OCI-LY3 (cell line): ENCODE measurements at regions not wholly inside any gene's neighbourhood (a gene's known extent, or its start where the extent isn't known, plus 50 kb on each side); places are given as distances from the start of the nearest gene placed in this dataset.

ENCODE experiments used
- H2AFZ ChIP-seq: fragments of 200-600, 300-600 bp; shearing (Covaris generic); 2 replicates; pipeline ENCODE4 v1.6.0; 2014; ENCODE audit warnings: antibody characterized with exemption, low read depth, low read length
- H3K27ac ChIP-seq: fragments of 200-600, 300-600 bp; sonication (generic); 2 replicates; pipeline ENCODE4 v1.5.1; 2014; ENCODE audit warnings: mild to moderate bottlenecking, low read length, moderate library complexity, mixed read lengths
- H3K27me3 ChIP-seq: fragments of 200-600, 300-600 bp; sonication (generic); 2 replicates; pipeline ENCODE4 v1.6.1; 2014; ENCODE audit warnings: low read depth, low read length, mixed read lengths
- H3K36me3 ChIP-seq: fragments of 200-600, 300-600 bp; sonication (generic); replicated peaks from 2 replicates; pipeline ENCODE3; 2014; ENCODE audit warnings: low read depth, low read length, mixed read lengths
- H3K4me1 ChIP-seq: fragments of 300-600, 200-600 bp; sonication (generic); 2 replicates; pipeline ENCODE4 v1.6.1; 2014; ENCODE audit warnings: low read length, mixed read lengths
- H3K4me2 ChIP-seq: fragments of 200-600, 300-600 bp; sonication (generic); 2 replicates; pipeline ENCODE4 v1.6.1; 2014; ENCODE audit warnings: low read length, mixed read lengths
- H3K4me3 ChIP-seq: fragments of 300-600, 200-600 bp; sonication (generic); 2 replicates; pipeline ENCODE4 v1.5.1; 2014; ENCODE audit warnings: antibody characterized with exemption, mild to moderate bottlenecking, low read length, moderate library complexity
- H3K79me2 ChIP-seq: fragments of 300-600, 200-600 bp; shearing (Covaris generic); 2 replicates; pipeline ENCODE4 v1.6.1; 2014; ENCODE audit warnings: mild to moderate bottlenecking, low read length, mixed read lengths
- H3K9ac ChIP-seq: fragments of 300-600, 200-600 bp; shearing (Covaris generic); 2 replicates; pipeline ENCODE4 v1.6.0; 2014; ENCODE audit warnings: mild to moderate bottlenecking, low read length, moderate library complexity
- H3K9me3 ChIP-seq: fragments of 200-600, 300-600 bp; shearing (Covaris generic); 2 replicates; pipeline ENCODE4 v1.6.1; 2014; ENCODE audit warnings: low read length, mixed read lengths; ENCODE audit not compliant: insufficient read depth
- H4K20me1 ChIP-seq: fragments of 200-600, 300-600 bp; sonication (generic); 2 replicates; pipeline ENCODE4 v1.6.1; 2016; ENCODE audit warnings: low read length, mixed read lengths; ENCODE audit not compliant: insufficient read depth
- CTCF ChIP-seq: fragments of 200-600, 300-600 bp; sonication (generic); IDR thresholded peaks from 2 replicates; pipeline ENCODE4 v1.5.1; 2014; ENCODE audit warnings: antibody characterized with exemption, low read length, low read depth
- EZH2phosphoT487 ChIP-seq: fragments of 200-600 bp; shearing (Covaris generic); IDR thresholded peaks from 2 replicates; pipeline ENCODE4 v1.6.1; 2018; ENCODE audit warnings: antibody characterized with exemption, mixed run types, low read depth

GRCh38 chr15:77732514-77733335 lies 100.0 kb upstream of the LINGO1 start:
- TF ChIP-seq EZH2phosphoT487 (no peak), CTCF (no peak)
- no peaks in the 10 kb centered on the region for H3K79me2 ChIP-seq
- no peak overlapping the region for H3K27ac ChIP-seq
- H3K4me2 ChIP-seq: no peak overlapping the region
- H3K9me3 ChIP-seq: no peaks in the 10 kb centered on the region
- H4K20me1 ChIP-seq: no peaks in the 10 kb centered on the region
- no peak overlapping the region for H3K9ac ChIP-seq
- peaks cover 3% of the 10 kb centered on the region; the same call in 1 of the 2 replicates for H3K27me3 ChIP-seq
- H3K4me1 ChIP-seq: peaks cover 10% of the 10 kb centered on the region; the same call in 1 of the 2 replicates
- no peaks in the 10 kb centered on the region for H3K36me3 ChIP-seq
- no peak overlapping the region for H2AFZ ChIP-seq
- H3K4me3 ChIP-seq: no peak overlapping the region

DNA sequence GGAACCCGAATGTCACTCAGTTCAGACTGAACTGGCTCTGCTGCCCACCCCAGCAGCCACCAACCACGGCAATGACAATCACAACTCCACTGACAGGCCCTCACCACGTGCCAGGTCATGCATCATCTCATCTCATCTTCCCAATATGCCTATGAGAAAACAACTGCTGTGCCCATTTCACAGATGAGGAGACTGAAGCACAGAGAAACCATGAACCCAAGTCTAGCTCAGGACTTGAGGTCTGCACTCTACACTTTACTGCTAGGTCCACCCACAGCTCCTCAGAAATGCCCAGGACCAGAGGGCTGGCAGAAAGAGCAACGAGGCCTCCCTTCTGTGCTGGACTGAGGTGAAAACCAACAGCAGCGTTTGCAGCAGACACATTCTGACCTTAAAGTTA lies 99.2 kb upstream of the LINGO1 start:
- Histone ChIP-seq H2AFZ (no peak overlapping the region), H3K27ac (no peak overlapping the region), H3K36me3 (no peaks in the 10 kb centered on the region), H3K4me2 (no peak overlapping the region), H3K79me2 (no peaks in the 10 kb centered on the region), H4K20me1 (no peaks in the 10 kb centered on the region), H3K9ac (no peak overlapping the region), H3K4me1 (peaks cover 2% of the 10 kb centered on the region; the same call in 1 of the 2 replicates), H3K9me3 (no peaks in the 10 kb centered on the region), H3K27me3 (peaks cover 3% of the 10 kb centered on the region; the same call in 1 of the 2 replicates), H3K4me3 (no peak overlapping the region)
- no peak for TF ChIP-seq CTCF
- no peak for TF ChIP-seq EZH2phosphoT487

DNA sequence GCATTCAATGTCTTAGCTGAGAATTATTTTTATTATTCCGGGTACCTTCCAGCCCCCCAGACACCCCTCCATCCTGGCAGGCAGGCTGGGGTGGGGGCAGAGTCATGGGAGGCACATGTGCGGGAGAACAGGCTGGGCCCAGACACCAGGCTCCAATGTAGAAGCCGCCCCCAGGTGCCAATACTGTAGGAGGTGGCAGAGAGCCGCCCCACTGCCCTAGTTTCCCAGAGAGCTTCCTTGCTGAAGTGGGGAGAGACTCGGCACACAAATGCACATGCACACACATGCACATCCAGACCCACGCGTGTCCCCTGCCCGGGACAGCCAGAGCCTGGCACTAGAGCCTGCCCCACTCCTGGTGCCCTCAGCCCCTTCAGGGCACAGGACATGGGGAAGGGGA lies 98.4 kb upstream of the LINGO1 start:
- no peaks in the 10 kb centered on the region for H4K20me1 ChIP-seq
- no peak overlapping the region for H3K4me3 ChIP-seq
- no peak overlapping the region for H3K4me2 ChIP-seq
- H3K79me2 ChIP-seq: no peaks in the 10 kb centered on the region
- H3K27ac ChIP-seq: no peak overlapping the region
- no peak for TF ChIP-seq CTCF
- TF ChIP-seq EZH2phosphoT487: no peak
- peaks cover 5% of the 10 kb centered on the region; the same call in 1 of the 2 replicates for H3K27me3 ChIP-seq
- H3K36me3 ChIP-seq: no peaks in the 10 kb centered on the region
- no peak overlapping the region for H2AFZ ChIP-seq
- no peak overlapping the region for H3K9ac ChIP-seq
- H3K4me1 ChIP-seq: no peaks in the 10 kb centered on the region
- H3K9me3 ChIP-seq: no peaks in the 10 kb centered on the region

DNA sequence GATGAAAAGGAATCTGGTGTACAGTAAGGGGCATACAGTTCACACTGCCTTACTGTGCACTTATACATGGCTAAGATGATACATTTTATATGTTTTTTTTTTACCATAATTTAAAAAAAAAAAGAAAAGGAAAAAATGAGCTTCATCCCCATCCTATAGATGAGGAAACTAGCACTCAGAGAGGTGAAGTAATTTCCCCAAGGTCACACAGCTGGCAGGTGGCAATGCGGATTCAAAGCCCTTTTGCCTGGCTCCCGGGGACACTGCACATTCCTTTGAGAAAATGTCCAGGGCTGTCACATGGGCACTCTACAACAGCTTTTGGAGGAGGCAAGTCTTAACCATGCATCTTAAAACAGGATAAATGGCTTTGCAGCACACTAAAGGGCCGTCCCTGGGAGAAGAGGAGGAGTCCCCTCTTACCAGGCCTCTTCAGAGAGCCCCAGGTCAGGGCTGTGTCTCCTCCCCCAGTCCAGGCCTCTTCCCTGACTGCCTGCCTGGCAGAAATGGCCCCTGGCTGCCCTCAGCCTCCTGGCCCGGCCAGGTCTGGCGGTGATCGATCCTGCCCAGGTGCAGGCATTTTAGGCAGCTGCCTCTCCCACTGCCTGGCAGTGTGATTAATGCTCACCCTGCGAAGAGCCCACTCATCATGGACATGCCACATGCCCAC lies 95.1 kb upstream of the LINGO1 start:
- H3K27me3 ChIP-seq: peaks cover 5% of the 10 kb centered on the region; the same call in 1 of the 2 replicates
- H4K20me1 ChIP-seq: no peaks in the 10 kb centered on the region

More for the DNA sequence above, 95.1 kb upstream of the LINGO1 start:
- Histone ChIP-seq H3K9me3 (no peaks in the 10 kb centered on the region), H3K9ac (no peak overlapping the region), H3K79me2 (no peaks in the 10 kb centered on the region), H3K4me1 (no peaks in the 10 kb centered on the region), H3K27ac (no peak overlapping the region), H2AFZ (no peak overlapping the region), H3K4me3 (no peak overlapping the region), H3K36me3 (no peaks in the 10 kb centered on the region), H3K4me2 (no peak overlapping the region)
- TF ChIP-seq CTCF: no peak
- TF ChIP-seq EZH2phosphoT487: no peak
